ENCODE measurements at regions not wholly inside any gene's neighbourhood (a gene's known extent, or its start where the extent isn't known, plus 50 kb on each side); places are given as distances from the start of the nearest gene placed in this dataset.
"Not testable (repeated sequence)": the region's sequence is repeated elsewhere in the genome, so short reads cannot be mapped to it uniquely, and the experiment has no call there.

- DNase-seq: no peak
Measured at GRCh38 chrX:52261125-52261462, 76.4 kb downstream of the MAGED4 start.

GRCh38 chrX:52261463-52262194, 76.9 kb downstream of the MAGED4 start:
- peak; percentile 74 for DNase-seq

GRCh38 chrX:52262195-52262546, 77.5 kb downstream of the MAGED4 start:
- no peak for DNase-seq

GRCh38 chrX:52263417-52263816, 78.7 kb downstream of the MAGED4 start:
- DNase-seq: no peak

- no peak for DNase-seq
Measured at GRCh38 chrX:52265713-52266112, 81.0 kb downstream of the MAGED4 start.

GRCh38 chrX:52268502-52268901, 83.8 kb downstream of the MAGED4 start:
- not testable (repeated sequence) for DNase-seq

GRCh38 chrX:52270453-52271116, 85.9 kb downstream of the MAGED4 start:
- no peak for DNase-seq

GRCh38 chrX:52271206-52271605, 86.5 kb downstream of the MAGED4 start:
- DNase-seq: no peak

- no peak for DNase-seq
Measured at GRCh38 chrX:52277666-52278065, 91.2 kb upstream of the XAGE2 start.

GRCh38 chrX:52280812-52281211, 88.0 kb upstream of the XAGE2 start:
- no peak for DNase-seq

GRCh38 chrX:52284865-52285264, 84.0 kb upstream of the XAGE2 start:
- DNase-seq: no peak

GRCh38 chrX:52298968-52299367, 69.9 kb upstream of the XAGE2 start:
- not testable (repeated sequence) for DNase-seq

GRCh38 chrX:52308532-52308931, 60.3 kb upstream of the XAGE2 start:
- not testable (repeated sequence) for DNase-seq

Measured in NCI-H526 treated with DMSO at 0.1 percent for 48 hours (cell line).